ENCODE measurements at regions not wholly inside any gene's neighbourhood (a gene's known extent, or its start where the extent isn't known, plus 50 kb on each side); places are given as distances from the start of the nearest gene placed in this dataset.

DNA sequence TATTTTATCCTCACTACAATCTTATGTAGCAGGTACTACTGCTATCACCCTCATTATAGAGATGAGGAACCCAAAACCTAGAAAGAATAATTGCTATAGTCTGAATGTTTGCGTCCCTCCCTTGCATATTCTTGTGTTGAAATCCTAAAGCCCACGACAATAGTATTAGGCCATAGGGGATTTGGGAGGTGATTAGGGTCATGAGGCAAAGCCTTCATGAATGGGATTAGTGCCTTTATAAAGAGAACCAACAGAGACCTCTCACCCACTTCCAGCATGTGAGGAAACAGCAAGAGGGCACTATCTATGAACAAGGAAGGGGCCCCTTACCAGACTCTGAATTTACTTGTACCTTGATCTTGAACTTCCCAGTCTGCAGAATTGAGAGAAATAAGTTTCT, 500.3 kb upstream of the FAM98A start:
- DNase-seq (ENCODE audit: low spot score) = peak; percentile 72
- H3K36me3 Mint-ChIP-seq = no peaks in the 10 kb centered on the region
- Histone ChIP-seq H3K27me3 (no peaks in the 10 kb centered on the region), H3K4me2 (peak overlapping the region; percentile 51), H3F3A (ENCODE audit: low read depth) (no peaks in the 10 kb centered on the region), H3K79me2 (ENCODE audit: low read depth) (no peaks in the 10 kb centered on the region), H2AFZ (replicated peaks) (no peak overlapping the region), H3K27ac (no peak overlapping the region), H3K9me3 (ENCODE audit: low read depth) (no peaks in the 10 kb centered on the region), H3K36me3 (no peaks in the 10 kb centered on the region), H4K20me1 (ENCODE audit: low read depth) (no peaks in the 10 kb centered on the region), H3K9ac (no peak overlapping the region), H3K4me1 (peaks cover 13% of the 10 kb centered on the region), H3K4me3 (no peak overlapping the region)
- H3K4me3 Mint-ChIP-seq = no peak overlapping the region
- H3K27me3 Mint-ChIP-seq (ENCODE audit: insufficient read depth, low read depth) = peaks cover 4% of the 10 kb centered on the region
- peaks cover 2% of the 10 kb centered on the region for H3K9me3 Mint-ChIP-seq
- peaks cover 19% of the 10 kb centered on the region for H3K4me1 Mint-ChIP-seq
- H3K27ac Mint-ChIP-seq = no peak overlapping the region
- no peak for TF ChIP-seq EZH2 (IDR thresholded peaks at IDR 0.05)
- TF ChIP-seq EZH2phosphoT487 (IDR thresholded peaks at IDR 0.05) = peak; percentile 59

DNA sequence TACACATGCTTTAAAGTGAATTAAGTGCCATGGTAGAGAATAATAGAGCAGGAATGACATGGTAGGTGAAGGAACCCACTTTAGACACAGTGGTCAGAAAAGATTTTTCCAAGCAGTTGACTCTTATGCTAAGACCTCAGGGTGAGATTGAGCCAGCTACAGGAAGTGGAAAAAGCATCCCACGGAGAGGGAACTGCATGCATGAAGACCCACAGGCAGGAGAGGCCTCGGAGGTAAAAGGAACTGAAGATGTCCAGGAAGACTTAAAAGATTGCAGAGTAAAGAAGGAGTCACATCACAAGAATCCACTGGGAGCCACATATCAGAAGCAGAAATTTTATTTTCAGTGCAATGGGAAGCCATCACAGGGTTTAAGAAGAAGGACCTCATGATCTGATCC, 499.2 kb upstream of the FAM98A start:
- Histone ChIP-seq H2AFZ (replicated peaks) (no peak overlapping the region), H3K27ac (no peak overlapping the region), H3K36me3 (no peaks in the 10 kb centered on the region), H3K79me2 (ENCODE audit: low read depth) (no peaks in the 10 kb centered on the region), H3F3A (ENCODE audit: low read depth) (no peaks in the 10 kb centered on the region), H3K9me3 (ENCODE audit: low read depth) (no peaks in the 10 kb centered on the region), H3K4me2 (no peak overlapping the region), H3K4me1 (peaks cover 13% of the 10 kb centered on the region), H3K4me3 (no peak overlapping the region), H4K20me1 (ENCODE audit: low read depth) (no peaks in the 10 kb centered on the region), H3K27me3 (no peaks in the 10 kb centered on the region), H3K9ac (no peak overlapping the region)
- H3K27ac Mint-ChIP-seq = no peak overlapping the region
- H3K27me3 Mint-ChIP-seq (ENCODE audit: insufficient read depth, low read depth) = peaks cover 4% of the 10 kb centered on the region
- H3K4me1 Mint-ChIP-seq = peaks cover 19% of the 10 kb centered on the region
- no peaks in the 10 kb centered on the region for H3K36me3 Mint-ChIP-seq
- H3K9me3 Mint-ChIP-seq = peaks cover 2% of the 10 kb centered on the region
- no peak for DNase-seq (ENCODE audit: low spot score)
- no peak overlapping the region for H3K4me3 Mint-ChIP-seq
- TF ChIP-seq EZH2 (IDR thresholded peaks at IDR 0.05) (no peak), EZH2phosphoT487 (IDR thresholded peaks at IDR 0.05) (no peak)
- TF ChIP-seq, protein P1, sequence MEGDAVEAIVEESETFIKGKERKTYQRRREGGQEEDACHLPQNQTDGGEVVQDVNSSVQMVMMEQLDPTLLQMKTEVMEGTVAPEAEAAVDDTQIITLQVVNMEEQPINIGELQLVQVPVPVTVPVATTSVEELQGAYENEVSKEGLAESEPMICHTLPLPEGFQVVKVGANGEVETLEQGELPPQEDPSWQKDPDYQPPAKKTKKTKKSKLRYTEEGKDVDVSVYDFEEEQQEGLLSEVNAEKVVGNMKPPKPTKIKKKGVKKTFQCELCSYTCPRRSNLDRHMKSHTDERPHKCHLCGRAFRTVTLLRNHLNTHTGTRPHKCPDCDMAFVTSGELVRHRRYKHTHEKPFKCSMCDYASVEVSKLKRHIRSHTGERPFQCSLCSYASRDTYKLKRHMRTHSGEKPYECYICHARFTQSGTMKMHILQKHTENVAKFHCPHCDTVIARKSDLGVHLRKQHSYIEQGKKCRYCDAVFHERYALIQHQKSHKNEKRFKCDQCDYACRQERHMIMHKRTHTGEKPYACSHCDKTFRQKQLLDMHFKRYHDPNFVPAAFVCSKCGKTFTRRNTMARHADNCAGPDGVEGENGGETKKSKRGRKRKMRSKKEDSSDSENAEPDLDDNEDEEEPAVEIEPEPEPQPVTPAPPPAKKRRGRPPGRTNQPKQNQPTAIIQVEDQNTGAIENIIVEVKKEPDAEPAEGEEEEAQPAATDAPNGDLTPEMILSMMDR (IDR thresholded peaks at IDR 0.05) = no peak

DNA sequence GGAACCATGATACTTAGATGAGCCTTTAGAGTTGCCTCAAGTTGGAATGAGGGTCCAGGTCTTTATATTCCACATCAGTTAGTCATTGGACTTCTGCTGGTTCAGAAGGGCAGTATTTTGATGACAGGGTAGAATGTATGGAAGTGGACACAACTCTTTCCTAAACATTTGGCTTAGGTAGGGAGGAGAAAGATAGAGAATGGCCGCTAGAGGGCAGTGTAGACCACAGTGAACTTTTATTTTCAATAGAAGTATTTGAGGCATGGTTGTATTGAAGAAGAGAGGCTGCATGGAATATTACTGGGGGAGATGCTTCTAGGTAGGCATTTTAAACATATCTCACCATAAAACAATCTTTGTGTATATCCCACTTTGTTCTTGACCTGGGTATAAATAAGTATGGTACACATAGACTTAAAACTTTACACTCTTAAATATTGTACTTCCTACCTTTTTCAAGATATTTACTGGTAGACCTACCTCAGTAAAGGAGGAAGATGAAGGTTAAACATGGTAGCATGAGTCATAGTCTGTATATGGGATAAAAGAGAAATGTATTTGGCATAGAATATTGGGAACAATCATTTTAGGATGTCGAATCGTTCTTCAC, 497.6 kb upstream of the FAM98A start:
- Histone ChIP-seq H3K4me2 (no peak overlapping the region), H3F3A (ENCODE audit: low read depth) (no peaks in the 10 kb centered on the region), H3K27ac (no peak overlapping the region), H2AFZ (replicated peaks) (no peak overlapping the region), H3K79me2 (ENCODE audit: low read depth) (no peaks in the 10 kb centered on the region), H3K9me3 (ENCODE audit: low read depth) (no peaks in the 10 kb centered on the region), H3K4me3 (no peak overlapping the region), H3K36me3 (no peaks in the 10 kb centered on the region), H3K27me3 (no peaks in the 10 kb centered on the region), H3K9ac (no peak overlapping the region), H4K20me1 (ENCODE audit: low read depth) (no peaks in the 10 kb centered on the region), H3K4me1 (peaks cover 13% of the 10 kb centered on the region)
- Mint-ChIP-seq H3K27ac (no peak overlapping the region), H3K4me1 (peaks cover 19% of the 10 kb centered on the region), H3K4me3 (no peak overlapping the region), H3K9me3 (peaks cover 2% of the 10 kb centered on the region), H3K27me3 (ENCODE audit: insufficient read depth, low read depth) (peaks cover 4% of the 10 kb centered on the region), H3K36me3 (no peaks in the 10 kb centered on the region)
- DNase-seq (ENCODE audit: low spot score) = peak; percentile 79
- TF ChIP-seq EZH2phosphoT487 (IDR thresholded peaks at IDR 0.05) = no peak
- TF ChIP-seq, protein P1 (IDR thresholded peaks at IDR 0.05) = peak; percentile 83

DNA sequence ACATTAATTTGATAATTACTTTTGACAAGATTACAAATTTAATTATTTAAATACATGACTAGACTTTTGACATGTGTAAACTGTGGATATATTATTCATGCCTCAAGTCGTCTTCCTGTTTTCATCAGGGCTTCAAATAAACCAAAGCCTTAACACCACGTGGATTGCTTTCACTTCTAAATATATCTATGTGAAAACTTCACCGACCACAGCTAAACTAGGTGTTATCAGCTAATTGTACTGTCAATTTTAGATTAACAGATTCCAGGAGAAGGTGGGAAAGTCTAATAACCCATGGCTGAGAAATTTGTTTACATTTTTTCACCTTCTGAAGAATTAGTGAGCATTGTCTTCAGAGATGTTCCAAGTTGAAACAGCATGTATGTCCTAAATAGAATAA, 494.7 kb upstream of the FAM98A start:
- Histone ChIP-seq H3K4me2 (no peak overlapping the region), H3K9ac (no peak overlapping the region), H3K27me3 (no peaks in the 10 kb centered on the region), H3K79me2 (ENCODE audit: low read depth) (no peaks in the 10 kb centered on the region), H4K20me1 (ENCODE audit: low read depth) (no peaks in the 10 kb centered on the region), H3K4me3 (no peak overlapping the region), H3K27ac (no peak overlapping the region), H2AFZ (replicated peaks) (no peak overlapping the region), H3F3A (ENCODE audit: low read depth) (no peaks in the 10 kb centered on the region), H3K9me3 (ENCODE audit: low read depth) (no peaks in the 10 kb centered on the region), H3K36me3 (no peaks in the 10 kb centered on the region), H3K4me1 (peaks cover under 1% of the 10 kb centered on the region)
- Mint-ChIP-seq H3K4me1 (peaks cover 9% of the 10 kb centered on the region), H3K36me3 (no peaks in the 10 kb centered on the region), H3K4me3 (no peak overlapping the region), H3K27ac (no peak overlapping the region), H3K9me3 (no peaks in the 10 kb centered on the region), H3K27me3 (ENCODE audit: insufficient read depth, low read depth) (peaks cover 2% of the 10 kb centered on the region)
- no peak for TF ChIP-seq EZH2 (IDR thresholded peaks at IDR 0.05)
- no peak for TF ChIP-seq EZH2phosphoT487 (IDR thresholded peaks at IDR 0.05)
- TF ChIP-seq, protein P1 (IDR thresholded peaks at IDR 0.05) = no peak
- no peak for DNase-seq (ENCODE audit: low spot score)

Measured in neural progenitor cell (in vitro differentiated cells).